ENCODE measurements at regions not wholly inside any gene's neighbourhood (a gene's known extent, or its start where the extent isn't known, plus 50 kb on each side); places are given as distances from the start of the nearest gene placed in this dataset.

DNA sequence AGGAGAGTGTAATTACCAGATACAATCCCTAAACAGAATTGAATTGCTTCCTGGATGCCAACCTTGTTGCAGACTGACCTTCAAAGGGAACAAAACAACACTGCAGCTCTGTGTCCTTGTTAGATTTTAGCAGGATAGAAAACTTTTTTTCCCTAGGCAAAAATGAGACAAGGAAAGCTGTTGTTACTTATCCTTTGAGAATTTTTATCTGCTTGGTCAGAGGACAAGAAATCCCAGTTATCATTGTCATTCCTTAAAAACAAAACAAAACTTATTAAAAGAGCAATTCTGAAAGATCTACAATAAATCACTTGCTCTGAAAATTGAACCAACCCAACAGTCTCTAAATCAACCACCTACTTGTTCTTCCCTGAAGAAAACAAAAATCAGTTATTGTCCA lies 652.6 kb downstream of the REEP3 start:
- TF ChIP-seq MED13 (CRISPR knock-in tag; IDR thresholded peaks at IDR 0.05) (no peak), GATAD2A (CRISPR knock-in tag; IDR thresholded peaks at IDR 0.05) (no peak), POLR2A (IDR thresholded peaks at IDR 0.05; ENCODE audit: insufficient read depth in 1 of 2, low read depth in 2 of 2, low read length in 2 of 2) (no peak), MED1 (CRISPR knock-in tag; IDR thresholded peaks at IDR 0.05) (no peak), MZF1 (CRISPR knock-in tag; IDR thresholded peaks at IDR 0.05; ENCODE audit: borderline replicate concordance) (no peak), CREM (IDR thresholded peaks at IDR 0.05) (no peak), CREM (CRISPR knock-in tag; IDR thresholded peaks at IDR 0.05) (no peak), GFI1 (CRISPR knock-in tag; IDR thresholded peaks at IDR 0.05; ENCODE audit: borderline replicate concordance) (no peak), HDAC6 (IDR thresholded peaks at IDR 0.05; ENCODE audit: low read depth, low read length) (no peak), POLR2AphosphoS5 (IDR thresholded peaks at IDR 0.05; ENCODE audit: low read depth, low read length) (no peak), MEIS1 (CRISPR knock-in tag; IDR thresholded peaks at IDR 0.05; ENCODE audit: borderline replicate concordance) (no peak)
- TF ChIP-seq, protein P1, sequence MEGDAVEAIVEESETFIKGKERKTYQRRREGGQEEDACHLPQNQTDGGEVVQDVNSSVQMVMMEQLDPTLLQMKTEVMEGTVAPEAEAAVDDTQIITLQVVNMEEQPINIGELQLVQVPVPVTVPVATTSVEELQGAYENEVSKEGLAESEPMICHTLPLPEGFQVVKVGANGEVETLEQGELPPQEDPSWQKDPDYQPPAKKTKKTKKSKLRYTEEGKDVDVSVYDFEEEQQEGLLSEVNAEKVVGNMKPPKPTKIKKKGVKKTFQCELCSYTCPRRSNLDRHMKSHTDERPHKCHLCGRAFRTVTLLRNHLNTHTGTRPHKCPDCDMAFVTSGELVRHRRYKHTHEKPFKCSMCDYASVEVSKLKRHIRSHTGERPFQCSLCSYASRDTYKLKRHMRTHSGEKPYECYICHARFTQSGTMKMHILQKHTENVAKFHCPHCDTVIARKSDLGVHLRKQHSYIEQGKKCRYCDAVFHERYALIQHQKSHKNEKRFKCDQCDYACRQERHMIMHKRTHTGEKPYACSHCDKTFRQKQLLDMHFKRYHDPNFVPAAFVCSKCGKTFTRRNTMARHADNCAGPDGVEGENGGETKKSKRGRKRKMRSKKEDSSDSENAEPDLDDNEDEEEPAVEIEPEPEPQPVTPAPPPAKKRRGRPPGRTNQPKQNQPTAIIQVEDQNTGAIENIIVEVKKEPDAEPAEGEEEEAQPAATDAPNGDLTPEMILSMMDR (CRISPR knock-in tag; IDR thresholded peaks at IDR 0.05): no peak
- TF ChIP-seq, protein P2, sequence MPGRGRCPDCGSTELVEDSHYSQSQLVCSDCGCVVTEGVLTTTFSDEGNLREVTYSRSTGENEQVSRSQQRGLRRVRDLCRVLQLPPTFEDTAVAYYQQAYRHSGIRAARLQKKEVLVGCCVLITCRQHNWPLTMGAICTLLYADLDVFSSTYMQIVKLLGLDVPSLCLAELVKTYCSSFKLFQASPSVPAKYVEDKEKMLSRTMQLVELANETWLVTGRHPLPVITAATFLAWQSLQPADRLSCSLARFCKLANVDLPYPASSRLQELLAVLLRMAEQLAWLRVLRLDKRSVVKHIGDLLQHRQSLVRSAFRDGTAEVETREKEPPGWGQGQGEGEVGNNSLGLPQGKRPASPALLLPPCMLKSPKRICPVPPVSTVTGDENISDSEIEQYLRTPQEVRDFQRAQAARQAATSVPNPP (CRISPR knock-in tag; IDR thresholded peaks at IDR 0.05): no peak
- TF ChIP-seq, protein P3, sequence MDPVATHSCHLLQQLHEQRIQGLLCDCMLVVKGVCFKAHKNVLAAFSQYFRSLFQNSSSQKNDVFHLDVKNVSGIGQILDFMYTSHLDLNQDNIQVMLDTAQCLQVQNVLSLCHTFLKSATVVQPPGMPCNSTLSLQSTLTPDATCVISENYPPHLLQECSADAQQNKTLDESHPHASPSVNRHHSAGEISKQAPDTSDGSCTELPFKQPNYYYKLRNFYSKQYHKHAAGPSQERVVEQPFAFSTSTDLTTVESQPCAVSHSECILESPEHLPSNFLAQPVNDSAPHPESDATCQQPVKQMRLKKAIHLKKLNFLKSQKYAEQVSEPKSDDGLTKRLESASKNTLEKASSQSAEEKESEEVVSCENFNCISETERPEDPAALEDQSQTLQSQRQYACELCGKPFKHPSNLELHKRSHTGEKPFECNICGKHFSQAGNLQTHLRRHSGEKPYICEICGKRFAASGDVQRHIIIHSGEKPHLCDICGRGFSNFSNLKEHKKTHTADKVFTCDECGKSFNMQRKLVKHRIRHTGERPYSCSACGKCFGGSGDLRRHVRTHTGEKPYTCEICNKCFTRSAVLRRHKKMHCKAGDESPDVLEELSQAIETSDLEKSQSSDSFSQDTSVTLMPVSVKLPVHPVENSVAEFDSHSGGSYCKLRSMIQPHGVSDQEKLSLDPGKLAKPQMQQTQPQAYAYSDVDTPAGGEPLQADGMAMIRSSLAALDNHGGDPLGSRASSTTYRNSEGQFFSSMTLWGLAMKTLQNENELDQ (CRISPR knock-in tag; IDR thresholded peaks at IDR 0.05; ENCODE audit: borderline replicate concordance): no peak

Data from HepG2 (cell line).